DMS53 (cell line): ENCODE measurements at regions not wholly inside any gene's neighbourhood (a gene's known extent, or its start where the extent isn't known, plus 50 kb on each side); places are given as distances from the start of the nearest gene placed in this dataset.
A peak's percentile ranks its signal among the peaks of the same experiment; 100 is the strongest.
"Not testable (repeated sequence)": the region's sequence is repeated elsewhere in the genome, so short reads cannot be mapped to it uniquely, and the experiment has no call there.

Experiments
- DNase-seq: peaks from one replicate; lab custom pipeline; 2025; lab: John Stamatoyannopoulos, UW

DNA sequence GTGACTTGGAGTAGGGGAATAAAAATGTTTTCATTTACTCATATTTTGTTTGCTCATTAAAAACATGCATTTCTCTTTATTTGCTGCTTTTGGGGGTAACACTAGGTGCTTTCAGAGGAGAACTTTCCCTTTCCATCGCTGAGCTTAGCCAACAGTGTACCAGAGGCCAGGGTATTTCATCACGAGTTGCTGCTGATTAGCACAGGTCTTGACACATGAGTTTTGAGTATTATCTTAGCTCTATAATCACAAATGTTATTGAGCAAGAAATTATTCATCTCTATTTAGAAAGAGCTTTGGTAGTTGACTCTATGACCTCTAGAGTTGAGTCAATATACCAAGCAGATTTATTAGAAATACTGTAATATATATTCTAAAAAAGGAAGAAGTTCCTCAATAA, 375.9 kb downstream of the NXPH1 start:
- DNase-seq: no peak

DNA sequence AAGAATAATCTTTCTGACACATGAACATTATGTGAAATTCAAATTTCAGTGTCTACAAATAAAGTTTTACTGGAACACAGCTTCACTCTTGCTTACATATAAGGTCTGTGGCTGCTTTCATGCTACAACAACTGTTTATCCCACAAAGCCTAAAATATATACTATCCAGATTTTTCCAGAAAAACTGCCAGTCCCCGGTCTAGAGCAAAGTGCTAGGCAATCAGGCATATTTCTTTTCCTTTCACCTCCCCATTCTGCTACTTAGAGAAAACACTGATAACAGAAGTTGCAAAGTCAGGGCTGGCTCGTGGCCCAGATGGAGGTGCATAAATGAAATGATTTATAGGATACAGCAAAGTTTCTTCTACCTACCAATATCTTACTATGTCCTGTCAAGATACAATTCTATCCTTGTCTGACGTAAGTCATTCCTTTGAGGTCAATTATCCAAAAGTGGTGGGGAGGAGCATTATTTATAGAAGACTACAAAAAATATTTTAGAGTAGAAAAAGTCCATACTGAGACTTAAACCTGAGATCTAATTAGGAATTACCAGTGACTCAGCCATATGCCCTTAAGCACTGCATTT, 384.1 kb downstream of the NXPH1 start:
- no peak for DNase-seq

DNA sequence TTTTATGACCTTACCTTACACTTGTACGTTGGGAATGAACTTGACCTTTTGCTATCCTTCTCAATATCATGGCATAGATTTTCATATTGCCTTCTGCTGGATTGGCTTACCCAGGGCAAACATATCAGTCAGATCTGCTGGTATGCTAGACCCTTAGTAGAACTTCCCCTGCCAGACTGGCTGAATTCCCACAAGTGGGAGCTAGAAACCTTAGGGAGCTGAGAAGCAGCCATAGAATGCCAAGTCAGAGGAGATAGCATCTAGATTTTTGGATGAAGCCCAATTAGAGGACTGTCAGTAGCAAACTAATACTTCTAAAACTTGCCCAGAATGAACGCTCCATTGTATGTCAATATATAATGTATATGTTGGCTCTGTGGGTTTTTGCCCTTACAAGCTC, 385.0 kb downstream of the NXPH1 start:
- DNase-seq: no peak

DNA sequence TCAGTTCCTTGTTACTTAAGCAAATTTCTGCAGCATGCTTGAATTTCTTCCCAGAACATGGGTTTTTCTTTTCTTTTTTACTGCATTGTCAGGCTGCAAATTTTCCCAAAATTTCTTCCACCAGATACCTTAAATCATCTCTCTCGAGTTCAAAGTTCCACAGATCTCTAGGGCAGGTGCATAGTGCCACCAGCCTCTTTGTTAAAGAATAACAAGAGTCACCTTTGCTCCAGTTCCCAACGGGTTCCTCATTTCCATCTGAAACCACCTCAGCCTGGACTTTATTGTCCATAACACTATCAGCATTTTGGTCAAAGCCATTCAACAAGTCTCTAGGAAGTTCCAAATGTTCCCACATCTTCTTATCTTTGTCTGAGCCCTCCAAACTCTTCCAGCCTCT, 389.2 kb downstream of the NXPH1 start:
- peak; percentile 12 for DNase-seq

DNA sequence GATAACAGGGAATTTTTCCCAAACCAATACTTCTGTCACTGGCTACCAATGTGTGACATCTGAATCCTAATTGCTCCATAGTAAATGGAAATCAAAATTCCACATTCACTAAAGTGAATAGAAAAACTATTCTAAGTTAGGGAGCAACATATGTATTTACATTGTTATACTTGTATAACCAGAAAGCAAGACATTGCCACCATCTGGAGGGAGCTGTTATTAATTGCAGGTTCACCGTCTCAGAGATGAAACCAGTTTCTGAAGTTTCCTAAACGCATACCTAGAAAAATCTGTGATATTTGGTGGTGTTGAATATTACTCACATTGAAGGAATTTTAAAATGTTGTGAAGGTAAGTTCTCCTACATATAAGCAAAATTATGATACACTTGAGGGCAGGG, 390.1 kb downstream of the NXPH1 start:
- peak; percentile 59 for DNase-seq

DNA sequence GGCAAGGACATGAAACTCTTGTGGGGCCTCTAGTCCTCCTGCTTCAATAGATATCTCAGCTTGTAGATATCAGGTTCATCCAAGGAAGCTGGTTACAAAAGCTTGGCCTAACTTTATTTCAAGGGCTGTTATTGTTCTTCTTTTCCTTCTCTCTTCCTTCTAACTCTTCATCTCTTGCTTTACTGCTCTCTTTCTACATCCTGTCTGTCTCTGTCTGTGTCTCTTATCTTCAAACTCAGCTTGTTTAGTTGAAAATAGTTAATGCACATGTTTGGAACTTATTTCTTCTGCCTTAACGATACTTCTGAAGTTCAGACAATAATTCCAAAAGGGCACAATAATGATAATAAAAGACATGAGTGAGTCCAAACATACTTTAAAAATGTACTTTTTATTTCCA, 393.9 kb downstream of the NXPH1 start:
- DNase-seq: no peak

DNA sequence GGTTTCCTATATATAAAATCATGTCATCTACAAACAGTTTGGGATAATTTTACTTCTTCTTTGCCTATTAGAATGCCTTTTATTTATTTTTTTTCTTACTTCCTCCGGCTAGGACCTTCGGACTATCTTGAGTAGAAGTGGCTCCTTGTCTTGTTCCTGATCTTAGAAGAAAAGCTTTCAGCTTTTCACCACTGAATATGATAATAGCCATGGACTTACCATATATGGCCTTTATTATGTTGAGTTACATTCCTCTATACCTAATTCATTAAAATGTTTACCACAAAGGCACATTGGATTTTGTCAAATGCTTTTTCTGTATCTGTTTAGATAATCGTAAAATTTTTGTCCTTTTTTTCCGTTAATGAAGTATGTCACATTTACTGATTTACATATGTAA, 395.7 kb downstream of the NXPH1 start:
- no peak for DNase-seq

DNA sequence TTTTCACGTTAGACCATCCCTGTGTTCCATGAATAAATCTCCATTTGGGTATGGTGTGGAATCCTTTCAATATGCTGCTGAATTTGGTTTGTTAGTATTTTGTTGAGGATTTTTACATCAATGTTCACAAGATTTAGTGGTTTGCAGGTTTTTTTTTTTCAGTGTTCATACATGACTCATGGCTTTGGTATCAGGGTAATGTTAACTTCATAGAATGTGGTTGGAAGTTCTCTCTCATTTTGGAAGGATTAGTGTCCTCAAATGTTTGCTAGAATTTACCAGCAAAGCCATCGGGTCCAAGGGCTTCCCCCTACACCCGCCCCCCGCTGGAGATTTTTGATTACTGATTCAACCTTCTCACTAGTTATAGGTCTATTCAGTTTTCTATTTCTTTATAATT, 398.0 kb downstream of the NXPH1 start:
- no peak for DNase-seq

DNA sequence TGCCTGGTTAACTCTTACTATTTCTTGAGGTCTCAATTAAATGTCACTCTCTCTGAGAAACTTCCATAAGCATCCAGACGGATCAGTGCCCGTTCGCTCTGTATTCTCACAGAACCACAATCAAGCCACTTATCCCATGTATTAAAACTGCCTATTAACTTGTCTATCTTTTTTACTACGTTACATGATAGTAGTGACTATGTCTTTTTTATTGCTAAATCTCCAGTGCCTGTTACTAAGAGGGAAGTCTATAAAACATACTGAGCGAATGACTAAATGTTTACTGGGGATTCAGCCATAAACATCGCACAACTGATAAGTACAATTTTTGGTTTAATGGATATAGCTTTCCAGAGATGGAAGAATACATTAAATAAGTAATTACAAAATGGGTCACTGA, 399.9 kb downstream of the NXPH1 start:
- no peak for DNase-seq

DNA sequence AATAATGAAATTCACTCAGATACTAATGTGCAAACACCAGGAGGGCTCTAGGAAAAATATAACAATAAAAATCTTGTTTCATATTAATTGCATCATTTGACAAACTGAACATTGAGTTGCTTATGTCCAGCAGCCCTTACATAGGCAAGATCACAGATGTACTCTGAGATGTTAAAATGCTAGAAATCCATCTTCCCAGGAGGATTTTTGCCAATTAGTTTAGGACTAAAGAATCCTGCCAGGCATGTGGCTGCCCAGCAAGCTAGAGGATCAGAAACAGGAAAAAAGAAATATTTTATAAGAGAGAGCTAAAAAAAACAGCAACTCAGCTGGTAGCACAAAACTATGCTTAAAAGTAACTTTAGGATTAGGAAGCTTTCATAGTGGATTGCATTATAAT, 407.8 kb downstream of the NXPH1 start:
- no peak for DNase-seq

DNA sequence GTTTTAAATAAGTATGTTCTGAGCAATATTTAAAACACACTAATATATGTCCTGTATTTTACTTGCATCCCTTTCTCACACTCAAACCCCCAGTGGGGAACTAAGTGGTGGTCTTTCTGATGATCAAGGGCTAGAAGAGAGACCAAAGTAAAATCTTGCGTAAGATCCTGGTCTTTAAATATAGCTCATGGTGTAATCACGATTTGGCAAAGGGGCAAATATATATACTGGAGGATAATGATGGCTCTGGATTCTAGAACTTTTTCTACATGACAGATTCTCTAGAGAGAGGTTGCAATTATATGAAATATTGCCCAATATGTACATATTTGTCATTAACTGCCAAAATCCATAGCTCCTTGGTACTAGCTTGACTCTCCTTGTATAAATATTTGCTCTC, 438.3 kb downstream of the NXPH1 start:
- no peak for DNase-seq

DNA sequence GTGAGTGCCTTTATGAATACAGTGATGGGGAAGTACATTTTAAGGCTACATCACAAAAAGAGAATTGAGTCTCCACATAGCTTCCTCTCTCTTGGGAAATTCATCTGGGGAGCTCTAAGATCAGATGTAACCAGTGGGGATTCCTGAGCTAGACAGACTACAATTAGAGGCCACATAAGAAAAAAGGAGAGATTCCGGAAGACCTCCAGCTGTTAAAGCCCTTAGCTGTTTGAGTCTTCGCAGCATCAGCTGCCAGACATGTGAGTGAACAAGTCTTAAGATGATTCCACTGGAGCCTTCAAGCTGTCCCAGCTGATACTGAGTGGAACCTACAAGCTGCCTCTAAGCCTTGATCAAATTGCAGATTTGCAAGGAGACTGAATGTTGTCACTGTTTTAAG, 448.5 kb downstream of the NXPH1 start:
- no peak for DNase-seq

DNA sequence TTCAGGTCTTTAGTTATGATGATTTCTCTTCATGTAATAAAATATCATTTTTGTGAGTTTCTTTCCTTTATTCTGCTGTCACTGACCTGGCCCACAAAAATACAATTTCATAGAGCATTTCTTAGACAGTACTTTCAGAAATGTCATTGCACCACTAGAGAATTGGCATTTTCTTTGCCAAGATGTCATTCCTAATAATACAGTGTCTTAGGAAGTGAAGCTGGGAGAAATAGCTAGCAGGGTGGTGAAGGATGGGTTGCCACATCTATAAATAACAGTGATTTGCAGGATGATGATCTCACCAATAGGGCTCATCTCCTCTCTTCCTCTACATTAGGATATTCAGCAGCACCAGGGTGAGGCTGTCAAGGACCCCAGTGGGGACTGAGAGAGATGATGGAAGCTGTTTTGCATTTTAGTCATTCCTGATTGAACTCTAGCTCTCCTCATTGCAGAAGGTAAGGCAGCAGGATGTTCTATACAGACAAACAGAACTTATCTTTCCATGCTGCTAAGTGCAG, 452.1 kb downstream of the NXPH1 start:
- no peak for DNase-seq

DNA sequence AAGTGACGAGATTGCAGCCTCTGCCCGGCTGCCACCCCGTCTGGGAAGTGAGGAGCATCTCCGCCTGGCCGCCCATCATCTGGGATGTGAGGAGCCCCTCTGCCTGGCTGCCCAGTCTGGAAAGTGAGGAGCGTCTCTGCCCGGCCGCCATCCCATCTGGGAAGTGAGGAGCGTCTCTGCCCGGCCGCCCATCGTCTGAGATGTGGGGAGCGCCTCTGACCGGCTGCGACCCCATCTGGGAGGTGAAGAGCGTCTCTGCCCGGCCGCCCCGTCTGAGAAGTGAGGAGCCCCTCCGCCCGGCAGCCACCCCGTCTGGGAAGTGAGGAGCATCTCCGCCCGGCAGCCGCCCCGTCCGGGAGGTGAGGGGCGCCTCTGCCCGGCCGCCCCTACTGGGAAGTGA, 456.9 kb downstream of the NXPH1 start:
- not testable (repeated sequence) for DNase-seq

DNA sequence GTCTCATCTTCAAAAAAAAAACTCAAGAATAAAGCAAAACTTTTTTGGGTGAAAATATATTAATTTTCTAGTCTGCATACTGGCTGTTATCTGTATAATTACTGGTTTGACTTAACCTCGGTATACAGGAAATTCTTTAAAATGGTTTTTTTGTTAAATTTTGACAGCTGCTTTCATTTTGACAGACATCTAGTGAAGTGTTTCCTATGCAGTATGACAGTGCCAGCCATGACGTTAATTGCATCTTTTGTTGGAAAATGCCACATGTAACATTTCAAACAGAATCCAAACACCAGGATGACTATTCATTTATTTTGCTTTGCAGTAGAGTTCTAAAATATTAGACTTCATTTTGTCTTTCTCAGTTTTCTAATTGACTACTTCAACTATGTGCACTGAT, 460.4 kb downstream of the NXPH1 start:
- no peak for DNase-seq

DNA sequence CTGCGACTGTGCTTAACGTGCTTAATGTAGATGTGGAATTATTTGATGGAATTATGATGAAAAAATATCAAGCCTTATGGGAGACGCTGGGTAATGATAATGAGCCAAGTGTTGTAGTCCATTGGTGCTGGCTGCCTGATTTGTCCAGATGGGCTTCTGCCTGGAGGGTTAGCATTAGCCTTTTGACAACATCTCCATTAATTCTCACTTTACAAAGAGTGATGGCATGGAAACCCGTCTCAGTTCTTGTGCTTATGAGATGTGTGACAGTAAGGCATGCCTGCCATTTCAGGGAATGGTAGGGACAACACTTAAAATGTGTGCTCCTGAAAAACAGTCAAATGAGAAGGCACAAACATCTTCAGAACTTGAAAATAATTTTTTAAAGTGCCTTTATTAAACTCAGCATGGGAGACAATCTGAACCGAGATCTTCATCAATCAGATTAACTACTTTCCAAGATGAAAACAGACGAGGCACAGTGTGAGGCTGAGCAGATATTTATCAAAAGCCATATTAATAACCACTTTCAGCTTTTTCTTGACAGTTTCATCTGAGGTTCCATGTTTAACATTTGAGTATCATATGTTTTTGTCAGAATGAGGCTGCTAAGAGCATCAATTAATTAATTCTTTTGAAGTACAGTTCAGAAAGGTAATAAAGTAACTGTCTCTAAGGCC, 473.1 kb downstream of the NXPH1 start:
- no peak for DNase-seq

DNA sequence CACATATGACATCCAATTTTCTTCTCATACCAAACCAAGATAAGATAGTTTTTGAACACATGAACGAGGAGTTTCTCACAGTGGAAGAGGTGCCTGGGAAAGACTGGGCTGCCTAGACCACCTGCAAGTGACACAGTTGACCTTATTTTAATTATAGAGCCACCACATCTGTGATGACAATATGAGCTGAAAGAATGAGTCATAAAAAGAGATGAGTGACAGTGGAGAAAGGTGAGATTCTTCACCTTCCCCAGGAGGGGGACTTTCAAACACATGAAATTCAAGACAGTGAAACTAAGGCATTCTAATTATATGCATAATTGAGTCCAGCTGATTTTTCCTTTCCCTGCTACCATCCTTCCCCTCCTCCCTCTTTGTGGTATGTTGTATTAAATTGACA, 475.5 kb downstream of the NXPH1 start:
- peak; percentile 71 for DNase-seq

DNA sequence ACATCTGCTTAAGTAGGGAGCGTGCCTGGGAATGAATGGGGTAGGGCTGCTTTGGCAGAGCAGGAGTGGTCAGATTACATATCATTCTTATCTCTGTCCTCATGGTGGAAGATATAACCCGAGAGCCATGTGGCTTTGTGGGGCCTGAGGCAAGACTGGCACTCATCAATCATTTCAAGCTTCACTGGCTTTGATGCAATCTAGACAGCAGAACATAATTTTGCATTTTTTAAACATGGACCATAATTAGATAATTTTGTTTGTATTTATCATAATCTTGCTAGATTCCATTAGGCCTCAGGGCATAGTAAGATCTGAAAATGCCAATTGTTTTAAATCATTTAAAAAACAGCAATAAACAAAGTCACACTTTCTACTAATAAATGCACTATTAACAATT, 480.3 kb downstream of the NXPH1 start:
- no peak for DNase-seq

DNA sequence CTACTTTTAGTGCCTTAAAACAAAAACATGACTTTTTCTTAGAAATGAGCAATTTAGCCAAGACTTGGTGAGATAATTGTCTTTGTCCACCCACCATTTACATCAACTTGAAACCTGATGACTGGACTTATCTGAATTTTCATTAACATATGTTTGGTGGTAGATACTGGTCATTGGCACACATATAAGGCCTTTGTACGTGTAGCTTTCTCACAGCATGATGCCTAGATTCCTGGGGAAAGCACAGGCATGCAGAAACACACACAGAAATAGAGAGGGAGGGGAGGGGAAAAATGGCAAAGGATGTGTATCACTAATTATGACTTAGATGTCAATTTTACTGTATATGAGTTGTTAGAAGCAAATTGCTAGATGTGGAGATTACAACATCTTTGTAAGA, 488.4 kb downstream of the NXPH1 start:
- no peak for DNase-seq

DNA sequence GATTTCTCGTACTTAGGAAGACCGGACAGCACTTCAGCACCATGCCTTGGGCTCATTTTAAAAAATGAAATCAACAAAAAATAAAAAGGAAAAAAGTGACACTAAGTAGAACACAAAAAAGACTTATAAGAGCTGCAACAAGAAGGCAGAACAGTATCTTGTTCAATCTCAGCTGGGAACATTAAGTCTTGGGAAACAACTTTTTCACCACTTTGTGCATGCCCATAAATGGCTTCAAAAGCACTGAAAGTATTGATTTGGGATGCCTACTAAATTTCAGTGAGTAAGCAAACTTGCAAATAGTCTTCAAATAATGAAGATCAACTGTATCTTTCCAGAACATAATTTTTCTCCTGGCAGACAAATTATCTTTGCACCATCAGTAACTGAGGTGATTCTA, 489.3 kb downstream of the NXPH1 start:
- no peak for DNase-seq

DNA sequence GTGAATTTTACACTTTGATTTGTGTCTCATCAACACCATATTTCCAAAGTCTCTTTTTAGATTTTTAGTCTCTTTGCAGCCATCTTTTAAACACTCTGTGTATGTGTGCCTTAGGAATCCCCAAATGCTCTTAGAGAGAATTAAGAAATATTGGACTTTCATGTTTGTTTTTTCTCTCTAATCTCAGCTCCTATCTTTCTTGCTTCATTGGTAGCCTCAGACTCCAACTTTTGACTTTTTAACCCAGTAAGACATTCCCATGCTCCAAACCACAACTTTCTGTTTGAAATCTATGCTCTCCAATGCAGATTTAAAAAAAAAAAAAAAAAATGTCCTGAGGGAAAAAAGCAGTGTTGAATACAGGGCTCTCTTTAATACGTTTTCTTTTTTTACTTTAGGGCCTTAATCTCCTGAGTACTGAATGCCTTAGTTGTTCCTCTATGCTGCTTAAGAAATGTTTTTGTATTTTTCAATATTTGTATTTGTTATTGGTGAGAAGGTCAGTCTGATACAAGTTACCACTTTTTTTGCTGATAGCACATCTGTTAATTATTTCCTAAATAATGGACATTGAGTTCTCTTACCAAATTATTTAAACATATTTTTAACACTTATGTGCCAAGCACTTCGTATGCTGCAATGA, 489.9 kb downstream of the NXPH1 start:
- no peak for DNase-seq

DNA sequence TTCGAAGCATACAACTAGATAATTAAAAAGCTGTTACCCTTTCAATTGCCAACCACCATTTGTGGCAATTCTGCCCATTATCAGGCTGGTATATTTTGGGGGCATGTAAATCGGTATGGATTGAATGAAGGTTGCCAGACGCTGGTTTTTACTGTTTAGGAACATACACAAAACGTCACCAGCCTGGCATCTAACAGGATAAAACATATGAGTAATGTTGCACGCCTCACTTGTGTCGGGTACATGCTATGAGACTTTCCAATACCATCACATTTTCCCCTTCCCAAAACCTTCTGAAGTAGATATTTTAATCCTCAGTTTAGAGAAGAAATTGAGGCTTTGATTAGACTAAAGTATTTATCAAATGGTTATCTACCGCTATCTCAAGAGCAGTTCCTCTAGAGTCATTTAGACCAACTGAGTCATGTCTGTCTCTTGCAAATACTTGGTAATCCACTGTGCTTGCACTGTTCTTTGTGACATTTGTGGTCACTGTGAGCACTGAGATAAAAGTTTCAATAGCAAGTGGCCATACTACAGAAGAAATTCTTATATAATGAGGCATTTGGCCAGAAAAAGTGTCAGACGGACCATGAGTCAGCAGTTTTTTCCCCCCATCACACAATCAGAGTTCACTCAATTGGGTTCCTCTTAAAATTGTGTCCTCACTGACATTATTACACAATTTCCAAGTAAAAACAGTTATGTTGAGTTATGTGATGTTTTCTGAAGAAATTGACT, 498.7 kb downstream of the NXPH1 start:
- no peak for DNase-seq

DNA sequence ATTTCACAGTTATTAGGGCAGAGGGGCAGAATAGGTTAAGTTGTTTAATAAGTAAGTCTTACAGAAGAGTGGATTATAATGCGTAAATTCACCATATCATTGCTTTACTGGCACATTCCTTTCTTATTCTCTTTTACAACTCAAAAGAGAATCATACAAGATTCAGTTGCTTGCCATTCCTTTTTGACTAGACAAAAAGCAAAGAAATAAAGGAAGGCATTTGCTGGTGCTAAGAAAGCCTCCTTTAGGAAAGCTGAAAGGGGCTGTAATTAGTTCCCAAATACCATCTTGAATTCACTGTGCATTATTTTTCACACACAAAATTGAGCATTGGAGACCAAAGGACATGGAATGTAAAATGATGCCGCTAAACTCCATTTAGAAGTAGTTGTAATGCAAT, 499.3 kb downstream of the NXPH1 start:
- no peak for DNase-seq
